OCI-LY7 (cell line): ENCODE measurements at regions not wholly inside any gene's neighbourhood (a gene's known extent, or its start where the extent isn't known, plus 50 kb on each side); places are given as distances from the start of the nearest gene placed in this dataset.

Source experiments
- BruUV-seq: library from RNA; stranded (reverse); fragments of 400-500 nt; replicated peaks from 2 replicates; lab custom pipeline; 2021; lab: Mats Ljungman, UMichigan
- CTCF ChIA-PET: fragments of 300-600 bp; sonication (Branson Sonifier 250); formaldehyde crosslinking; loops from one replicate; lab custom pipeline; 2022; ENCODE audit warnings: antibody characterized with exemption; ENCODE audit not compliant: unreplicated experiment; lab: Charles Lee
- POLR2A ChIA-PET: fragments of 300-600 bp; sonication (Branson Sonifier 250); formaldehyde crosslinking; loops from one replicate; lab custom pipeline; 2022; ENCODE audit warnings: antibody characterized with exemption; lab: Charles Lee
- DNase-seq: peaks from one replicate; pipeline ENCODE4 v3.0.0-alpha.2; 2015; ENCODE audit warnings: low spot score
- H2AFZ ChIP-seq: fragments of 200-600 bp; sonication (generic), shearing (Covaris generic); 2 replicates; pipeline ENCODE4 v1.6.1; 2014; ENCODE audit warnings: mild to moderate bottlenecking, antibody characterized with exemption, low read length, moderate library complexity
- H3K27ac ChIP-seq: fragments of 200-600 bp; sonication (generic); 2 replicates; pipeline ENCODE4 v1.5.1; 2014; ENCODE audit warnings: mixed run types, low read depth, mild to moderate bottlenecking, moderate library complexity, low read length, inconsistent platforms; ENCODE audit not compliant: poor library complexity, severe bottlenecking
- H3K36me3 ChIP-seq: fragments of 200-600 bp; sonication (generic); 2 replicates; pipeline ENCODE4 v1.6.1; 2014; ENCODE audit warnings: mild to moderate bottlenecking, antibody characterized with exemption, low read length, moderate library complexity, mixed read lengths; ENCODE audit not compliant: insufficient read depth
- H3K4me1 ChIP-seq: fragments of 200-600 bp; sonication (generic); 2 replicates; pipeline ENCODE4 v1.5.1; 2014; ENCODE audit warnings: mild to moderate bottlenecking, low read length; ENCODE audit not compliant: insufficient read depth, poor library complexity, severe bottlenecking
- H3K4me2 ChIP-seq: fragments of 200-600 bp; sonication (generic); 2 replicates; pipeline ENCODE4 v1.6.1; 2014; ENCODE audit warnings: mild to moderate bottlenecking, low read length
- H3K4me3 ChIP-seq: fragments of 200-600 bp; sonication (generic); 2 replicates; pipeline ENCODE4 v1.5.1; 2014; ENCODE audit warnings: mild to moderate bottlenecking, low read depth, low read length; ENCODE audit not compliant: poor library complexity, severe bottlenecking
- H3K79me2 ChIP-seq: fragments of 200-600 bp; sonication (generic); 2 replicates; pipeline ENCODE4 v1.6.1; 2016; ENCODE audit warnings: low read depth, mild to moderate bottlenecking, low read length, moderate library complexity, mixed read lengths; ENCODE audit not compliant: insufficient read depth
- H3K9me2 ChIP-seq: fragments of 200-600 bp; sonication (generic); 2 replicates; pipeline ENCODE4 v1.6.1; 2016; ENCODE audit warnings: mild to moderate bottlenecking, low read length, mixed read lengths; ENCODE audit not compliant: insufficient read depth
- H3K9me3 ChIP-seq: fragments of 200-600 bp; sonication (generic); 2 replicates; pipeline ENCODE4 v1.6.1; 2014; ENCODE audit warnings: mild to moderate bottlenecking, mixed run types, low read length, mixed read lengths
- H4K20me1 ChIP-seq: fragments of 200-600 bp; sonication (generic); 2 replicates; pipeline ENCODE4 v1.6.1; 2014; ENCODE audit warnings: mild to moderate bottlenecking, antibody characterized with exemption, low read length, moderate library complexity, mixed read lengths; ENCODE audit not compliant: insufficient read depth
- CTCF ChIP-seq: fragments of 200-600 bp; sonication (generic); conservative IDR thresholded peaks from 2 replicates; pipeline ENCODE4 v1.5.1; 2014; ENCODE audit warnings: mild to moderate bottlenecking, antibody characterized with exemption, low read length, moderate library complexity, mixed read lengths
- EZH2phosphoT487 ChIP-seq: fragments of 200-600 bp; sonication (generic); IDR thresholded peaks from 2 replicates; pipeline ENCODE4 v1.6.1; 2018; ENCODE audit warnings: low read depth, borderline replicate concordance, mild to moderate bottlenecking, mixed run types, antibody characterized with exemption, low read length, moderate library complexity, mixed read lengths
- intact Hi-C: fragments of 100-400 bp; cut with micrococcal nuclease; formaldehyde crosslinking; loops from one replicate; pipeline ENCODE4 v1.10.0; 2022; ENCODE audit not compliant: unreplicated experiment

GRCh38 chr6:106772270-106773142 is 143.1 kb downstream of the QRSL1 start:
- POLR2A ChIA-PET, result interaction anchor here (0.6 to 1.5 kb wide), 4 partner anchors 8 to 43 kb away, joined by 3 to 7 read pairs (median 3); no protein-coding TSS in a partner anchor
- Histone ChIP-seq H3K79me2 (no peaks in the 10 kb centered on the region), H4K20me1 (no peaks in the 10 kb centered on the region), H3K4me1 (no peaks in the 10 kb centered on the region), H3K9me3 (peaks cover 12% of the 10 kb centered on the region), H3K9me2 (no peaks in the 10 kb centered on the region), H3K4me3 (no peak overlapping the region), H3K27ac (no peak overlapping the region), H3K4me2 (no peak overlapping the region), H3K36me3 (no peaks in the 10 kb centered on the region; the same call in 1 of the 2 replicates), H2AFZ (no peak overlapping the region)
- no peak for DNase-seq
- intact Hi-C loops, result no loop called here
- no TSS peak for BruUV-seq
- TF ChIP-seq EZH2phosphoT487 (no peak), CTCF (no peak)
- CTCF ChIA-PET, result no interaction called here

- intact Hi-C loops, result no loop called here
These were observed 142.4 kb downstream of the QRSL1 start for GRCh38 chr6:106771822-106772221.

More at GRCh38 chr6:106771822-106772221, 142.4 kb downstream of the QRSL1 start:
- Histone ChIP-seq H3K27ac (no peak overlapping the region), H2AFZ (no peak overlapping the region), H3K4me1 (no peaks in the 10 kb centered on the region), H3K79me2 (no peaks in the 10 kb centered on the region), H3K9me3 (peaks cover 12% of the 10 kb centered on the region), H3K4me2 (no peak overlapping the region), H3K9me2 (no peaks in the 10 kb centered on the region), H4K20me1 (no peaks in the 10 kb centered on the region), H3K36me3 (no peaks in the 10 kb centered on the region; the same call in 1 of the 2 replicates), H3K4me3 (no peak overlapping the region)
- no peak for DNase-seq
- BruUV-seq, result no TSS peak
- CTCF ChIA-PET, result no interaction called here
- POLR2A ChIA-PET, result interaction anchor here (0.5 to 1.5 kb wide), 7 partner anchors 9 to 300 kb away, joined by 3 to 4 read pairs (median 3); no protein-coding TSS in a partner anchor
- TF ChIP-seq EZH2phosphoT487 (no peak), CTCF (no peak)
